ENCODE measurements at regions not wholly inside any gene's neighbourhood (a gene's known extent, or its start where the extent isn't known, plus 50 kb on each side); places are given as distances from the start of the nearest gene placed in this dataset.
"Not testable (repeated sequence)": the region's sequence is repeated elsewhere in the genome, so short reads cannot be mapped to it uniquely, and the experiment has no call there.

GRCh38 chr1:224005973-224006372 is 107.9 kb upstream of the FBXO28 start:
- H3K9me3 ChIP-seq (ENCODE audit: control insufficient read depth, insufficient read depth, low read length); H3K27me3 ChIP-seq (ENCODE audit: control insufficient read depth, low read length); H4K20me1 ChIP-seq (ENCODE audit: control insufficient read depth, insufficient read depth, low read depth, low read length); H3K4me3 ChIP-seq (ENCODE audit: low read length); H3K36me3 ChIP-seq (ENCODE audit: control insufficient read depth, low read length); H3K9me2 ChIP-seq (replicated peaks; ENCODE audit: control insufficient read depth, low read length); H3K27ac ChIP-seq (ENCODE audit: low read depth, low read length); H3F3A ChIP-seq (ENCODE audit: control insufficient read depth, insufficient read depth); H3K4me2 ChIP-seq (ENCODE audit: low read length); H3K4me1 ChIP-seq (ENCODE audit: control insufficient read depth, low read length); H3K79me2 ChIP-seq (ENCODE audit: control insufficient read depth, low read length): not testable (repeated sequence)

GRCh38 chr1:224004552-224005315 is 109.2 kb upstream of the FBXO28 start:
- not testable (repeated sequence) for H3K4me3 ChIP-seq (ENCODE audit: low read length); H3K27me3 ChIP-seq (ENCODE audit: control insufficient read depth, low read length); H3K4me2 ChIP-seq (ENCODE audit: low read length); H3K36me3 ChIP-seq (ENCODE audit: control insufficient read depth, low read length); H3K27ac ChIP-seq (ENCODE audit: low read depth, low read length); H4K20me1 ChIP-seq (ENCODE audit: control insufficient read depth, insufficient read depth, low read depth, low read length); H3K9me2 ChIP-seq (replicated peaks; ENCODE audit: control insufficient read depth, low read length); H3K9me3 ChIP-seq (ENCODE audit: control insufficient read depth, insufficient read depth, low read length); H3K79me2 ChIP-seq (ENCODE audit: control insufficient read depth, low read length); H3F3A ChIP-seq (ENCODE audit: control insufficient read depth, insufficient read depth); H3K4me1 ChIP-seq (ENCODE audit: control insufficient read depth, low read length)
- TF ChIP-seq CTCF (IDR thresholded peaks at IDR 0.05; ENCODE audit: low read depth, low read length, poor library complexity, severe bottlenecking) = peak; percentile 48

- not testable (repeated sequence) for H3K4me1 ChIP-seq (ENCODE audit: control insufficient read depth, low read length); H3K36me3 ChIP-seq (ENCODE audit: control insufficient read depth, low read length); H3K79me2 ChIP-seq (ENCODE audit: control insufficient read depth, low read length); H3K27me3 ChIP-seq (ENCODE audit: control insufficient read depth, low read length); H4K20me1 ChIP-seq (ENCODE audit: control insufficient read depth, insufficient read depth, low read depth, low read length); H3F3A ChIP-seq (ENCODE audit: control insufficient read depth, insufficient read depth); H3K9me3 ChIP-seq (ENCODE audit: control insufficient read depth, insufficient read depth, low read length); H3K4me3 ChIP-seq (ENCODE audit: low read length); H3K9me2 ChIP-seq (replicated peaks; ENCODE audit: control insufficient read depth, low read length); H3K4me2 ChIP-seq (ENCODE audit: low read length); H3K27ac ChIP-seq (ENCODE audit: low read depth, low read length)
Measured at GRCh38 chr1:224003896-224004295, 110.0 kb upstream of the FBXO28 start.

GRCh38 chr1:224001757-224002156 is 112.2 kb upstream of the FBXO28 start:
- H3K9me2 ChIP-seq (replicated peaks; ENCODE audit: control insufficient read depth, low read length); H3K27ac ChIP-seq (ENCODE audit: low read depth, low read length); H3K4me3 ChIP-seq (ENCODE audit: low read length); H3K79me2 ChIP-seq (ENCODE audit: control insufficient read depth, low read length); H3K27me3 ChIP-seq (ENCODE audit: control insufficient read depth, low read length); H3K36me3 ChIP-seq (ENCODE audit: control insufficient read depth, low read length); H3F3A ChIP-seq (ENCODE audit: control insufficient read depth, insufficient read depth); H4K20me1 ChIP-seq (ENCODE audit: control insufficient read depth, insufficient read depth, low read depth, low read length); H3K9me3 ChIP-seq (ENCODE audit: control insufficient read depth, insufficient read depth, low read length); H3K4me2 ChIP-seq (ENCODE audit: low read length); H3K4me1 ChIP-seq (ENCODE audit: control insufficient read depth, low read length): not testable (repeated sequence)

- H4K20me1 ChIP-seq (ENCODE audit: control insufficient read depth, insufficient read depth, low read depth, low read length); H3K4me3 ChIP-seq (ENCODE audit: low read length); H3K27ac ChIP-seq (ENCODE audit: low read depth, low read length); H3K4me2 ChIP-seq (ENCODE audit: low read length); H3K36me3 ChIP-seq (ENCODE audit: control insufficient read depth, low read length); H3K4me1 ChIP-seq (ENCODE audit: control insufficient read depth, low read length); H3K9me3 ChIP-seq (ENCODE audit: control insufficient read depth, insufficient read depth, low read length); H3K9me2 ChIP-seq (replicated peaks; ENCODE audit: control insufficient read depth, low read length); H3F3A ChIP-seq (ENCODE audit: control insufficient read depth, insufficient read depth); H3K27me3 ChIP-seq (ENCODE audit: control insufficient read depth, low read length): not testable (repeated sequence)
- peaks cover 11% of the 10 kb centered on the region for H3K79me2 ChIP-seq (ENCODE audit: control insufficient read depth, low read length)
Measured at GRCh38 chr1:223999761-224000160, 114.2 kb upstream of the FBXO28 start.

GRCh38 chr1:223998676-223999455 is 115.0 kb upstream of the FBXO28 start:
- H3K27ac ChIP-seq (ENCODE audit: low read depth, low read length); H3K9me3 ChIP-seq (ENCODE audit: control insufficient read depth, insufficient read depth, low read length); H3K4me1 ChIP-seq (ENCODE audit: control insufficient read depth, low read length); H3K9me2 ChIP-seq (replicated peaks; ENCODE audit: control insufficient read depth, low read length); H3K4me2 ChIP-seq (ENCODE audit: low read length); H3F3A ChIP-seq (ENCODE audit: control insufficient read depth, insufficient read depth); H4K20me1 ChIP-seq (ENCODE audit: control insufficient read depth, insufficient read depth, low read depth, low read length); H3K27me3 ChIP-seq (ENCODE audit: control insufficient read depth, low read length); H3K36me3 ChIP-seq (ENCODE audit: control insufficient read depth, low read length); H3K4me3 ChIP-seq (ENCODE audit: low read length): not testable (repeated sequence)
- H3K79me2 ChIP-seq (ENCODE audit: control insufficient read depth, low read length) = peaks cover 11% of the 10 kb centered on the region

GRCh38 chr1:223996376-223996775 is 117.5 kb upstream of the FBXO28 start:
- not testable (repeated sequence) for H3K9me2 ChIP-seq (replicated peaks; ENCODE audit: control insufficient read depth, low read length); H3K9me3 ChIP-seq (ENCODE audit: control insufficient read depth, insufficient read depth, low read length); H3K4me1 ChIP-seq (ENCODE audit: control insufficient read depth, low read length); H4K20me1 ChIP-seq (ENCODE audit: control insufficient read depth, insufficient read depth, low read depth, low read length); H3K4me3 ChIP-seq (ENCODE audit: low read length); H3K27me3 ChIP-seq (ENCODE audit: control insufficient read depth, low read length); H3K27ac ChIP-seq (ENCODE audit: low read depth, low read length); H3F3A ChIP-seq (ENCODE audit: control insufficient read depth, insufficient read depth); H3K4me2 ChIP-seq (ENCODE audit: low read length); H3K36me3 ChIP-seq (ENCODE audit: control insufficient read depth, low read length)
- H3K79me2 ChIP-seq (ENCODE audit: control insufficient read depth, low read length) = peaks cover 22% of the 10 kb centered on the region
